GM19035 (cell line): ENCODE measurements at regions not wholly inside any gene's neighbourhood (a gene's known extent, or its start where the extent isn't known, plus 50 kb on each side); places are given as distances from the start of the nearest gene placed in this dataset.
A peak's percentile ranks its signal among the peaks of the same experiment; 100 is the strongest.

Experiments
- ATAC-seq: cut with Tn5 transposase; IDR thresholded peaks from one replicate; pipeline ENCODE4 v1.9.1; 2021; ENCODE audit not compliant: unreplicated experiment

- no peak for ATAC-seq
Observed at GRCh38 chr7:125409921-125410320, 480.3 kb upstream of the POT1 start.

- no peak for ATAC-seq
Observed at GRCh38 chr7:125406111-125406510, 476.5 kb upstream of the POT1 start.

GRCh38 chr7:125399408-125399807, 469.8 kb upstream of the POT1 start:
- no peak for ATAC-seq

GRCh38 chr7:125396466-125397151, 467.0 kb upstream of the POT1 start:
- ATAC-seq: no peak

GRCh38 chr7:125391921-125392320, 462.3 kb upstream of the POT1 start:
- ATAC-seq: no peak

- ATAC-seq: no peak
Observed at GRCh38 chr7:125390981-125391380, 461.4 kb upstream of the POT1 start.

- no peak for ATAC-seq
Observed at GRCh38 chr7:125386211-125386610, 456.6 kb upstream of the POT1 start.

GRCh38 chr7:125383324-125383723, 453.7 kb upstream of the POT1 start:
- no peak for ATAC-seq

- ATAC-seq: no peak
Observed at GRCh38 chr7:125382401-125382800, 452.8 kb upstream of the POT1 start.

GRCh38 chr7:125375942-125376341, 446.3 kb upstream of the POT1 start:
- ATAC-seq: no peak

GRCh38 chr7:125370502-125370901, 440.9 kb upstream of the POT1 start:
- ATAC-seq: no peak

- ATAC-seq: no peak
Observed at GRCh38 chr7:125363873-125364272, 434.2 kb upstream of the POT1 start.

GRCh38 chr7:125358551-125359167, 429.0 kb upstream of the POT1 start:
- ATAC-seq: no peak

- ATAC-seq: no peak
Observed at GRCh38 chr7:125357676-125358455, 428.2 kb upstream of the POT1 start.

GRCh38 chr7:125355899-125356298, 426.3 kb upstream of the POT1 start:
- peak; percentile 63 for ATAC-seq

- no peak for ATAC-seq
Observed at GRCh38 chr7:125347269-125347668, 417.6 kb upstream of the POT1 start.

- no peak for ATAC-seq
Observed at GRCh38 chr7:125338110-125338509, 408.5 kb upstream of the POT1 start.

- ATAC-seq: no peak
Observed at GRCh38 chr7:125336326-125336725, 406.7 kb upstream of the POT1 start.

- ATAC-seq: no peak
Observed at GRCh38 chr7:125326666-125327255, 397.1 kb upstream of the POT1 start.

GRCh38 chr7:125316466-125316865, 386.8 kb upstream of the POT1 start:
- ATAC-seq: peak; percentile 65

- ATAC-seq: no peak
Observed at GRCh38 chr7:125299003-125299765, 369.6 kb upstream of the POT1 start.
